Astrocyte of the spinal cord (primary cell): ENCODE measurements at regions not wholly inside any gene's neighbourhood (a gene's known extent, or its start where the extent isn't known, plus 50 kb on each side); places are given as distances from the start of the nearest gene placed in this dataset.

Experiments
- DNase-seq: peaks from one replicate; pipeline ENCODE4 v3.0.0; 2011; ENCODE audit warnings: low read depth, low spot score
- H3K4me3 ChIP-seq: 2 replicates; pipeline ENCODE4 v1.5.1; 2011; ENCODE audit warnings: low read depth, mild to moderate bottlenecking, low read length, moderate library complexity
- CTCF ChIP-seq: IDR thresholded peaks from 2 replicates; pipeline ENCODE4 v1.5.1; 2012; ENCODE audit warnings: low read depth, mild to moderate bottlenecking, low read length, inconsistent platforms
- in situ Hi-C: cut with HindIII; loops from 2 replicates; pipeline ENCODE4 v1.10.0; 2017; ENCODE audit warnings: low sequenced_read_pairs

GRCh38 chr3:36318621-36319200, 61.6 kb upstream of the STAC start:
- TF ChIP-seq CTCF = no peak
- in situ Hi-C loops = no loop called here

GRCh38 chr3:36319680-36320079, 60.6 kb upstream of the STAC start:
- TF ChIP-seq CTCF = no peak
- in situ Hi-C loops = no loop called here
- no peak for DNase-seq
- no peak overlapping the region for H3K4me3 ChIP-seq

More at GRCh38 chr3:36318621-36319200, 61.6 kb upstream of the STAC start:
- no peak overlapping the region for H3K4me3 ChIP-seq
- DNase-seq = no peak
